Cardiac fibroblast (primary cell): ENCODE measurements at regions not wholly inside any gene's neighbourhood (a gene's known extent, or its start where the extent isn't known, plus 50 kb on each side); places are given as distances from the start of the nearest gene placed in this dataset.

Experiments used
- DNase-seq, 2 donors: peaks; one replicate each; pipeline versions ENCODE4 v3.0.0 to v3.0.0-alpha.2; 2010; ENCODE audit warnings: low read depth in 2 of 2
- H3K4me3 ChIP-seq, 2 donors: replicated peaks in 1 of 2; 1 replicate in 1 of 2; 2 replicates in 1 of 2; pipeline ENCODE4 v1.5.1; 2011; ENCODE audit warnings: low read depth in 2 of 2, low read length in 2 of 2, mild to moderate bottlenecking in 2 of 2, moderate library complexity in 1 of 2
- TF ChIP-seq, protein P1 (sequence below): IDR thresholded peaks from one replicate; pipeline ENCODE4 v1.5.1; 2011; ENCODE audit warnings: low read depth, mild to moderate bottlenecking, low read length, inconsistent platforms

DNA sequence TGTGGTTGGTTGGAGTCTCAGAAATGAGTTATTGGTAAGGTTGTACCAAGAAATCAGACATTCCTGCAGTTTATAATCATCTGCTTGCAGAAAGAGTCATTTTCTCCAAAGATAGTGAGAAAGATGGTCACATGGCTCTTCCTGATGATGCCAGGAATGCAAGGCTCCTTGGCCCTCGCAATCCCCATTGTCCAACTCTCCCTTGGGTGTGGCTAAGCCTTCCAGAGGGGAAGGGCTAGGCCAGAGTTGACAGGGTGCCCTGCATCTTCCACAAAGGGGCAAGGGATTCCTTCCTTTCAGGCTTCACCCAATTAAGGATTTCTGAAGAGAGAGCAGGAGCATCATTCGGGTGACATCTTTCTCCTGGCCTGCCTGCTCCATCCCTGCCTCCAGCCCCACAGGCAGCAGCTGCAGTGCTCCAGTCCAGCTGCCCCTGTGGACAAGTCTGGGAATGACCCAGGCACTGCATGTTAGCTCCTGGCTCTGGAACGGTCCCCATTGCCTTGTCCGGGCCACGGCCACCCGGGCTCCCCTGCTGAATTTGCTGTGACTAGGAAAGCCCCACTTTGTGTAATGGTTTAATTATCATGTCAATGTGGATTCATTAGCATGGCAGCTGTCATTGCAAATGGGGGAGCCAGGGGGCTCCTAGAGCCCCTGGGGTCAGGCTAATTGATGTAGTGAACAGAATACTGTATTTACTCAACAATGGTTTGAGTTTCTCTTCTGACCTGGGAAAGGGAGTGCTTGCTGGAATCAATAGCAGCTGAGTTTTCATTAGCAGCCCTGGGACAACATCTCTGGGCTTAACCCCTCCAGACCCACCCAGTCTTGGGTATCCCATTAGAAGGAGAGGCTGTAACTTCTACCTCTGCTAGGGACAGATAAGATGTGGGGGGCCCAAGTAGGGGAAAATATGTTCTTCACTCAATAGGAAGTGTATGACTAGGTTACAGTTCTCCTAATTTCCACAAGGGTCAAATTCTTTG, 112.6 kb upstream of the TBX20 start:
- DNase-seq: peak in 1 of 2 donors; percentile 6
- TF ChIP-seq, protein P1, sequence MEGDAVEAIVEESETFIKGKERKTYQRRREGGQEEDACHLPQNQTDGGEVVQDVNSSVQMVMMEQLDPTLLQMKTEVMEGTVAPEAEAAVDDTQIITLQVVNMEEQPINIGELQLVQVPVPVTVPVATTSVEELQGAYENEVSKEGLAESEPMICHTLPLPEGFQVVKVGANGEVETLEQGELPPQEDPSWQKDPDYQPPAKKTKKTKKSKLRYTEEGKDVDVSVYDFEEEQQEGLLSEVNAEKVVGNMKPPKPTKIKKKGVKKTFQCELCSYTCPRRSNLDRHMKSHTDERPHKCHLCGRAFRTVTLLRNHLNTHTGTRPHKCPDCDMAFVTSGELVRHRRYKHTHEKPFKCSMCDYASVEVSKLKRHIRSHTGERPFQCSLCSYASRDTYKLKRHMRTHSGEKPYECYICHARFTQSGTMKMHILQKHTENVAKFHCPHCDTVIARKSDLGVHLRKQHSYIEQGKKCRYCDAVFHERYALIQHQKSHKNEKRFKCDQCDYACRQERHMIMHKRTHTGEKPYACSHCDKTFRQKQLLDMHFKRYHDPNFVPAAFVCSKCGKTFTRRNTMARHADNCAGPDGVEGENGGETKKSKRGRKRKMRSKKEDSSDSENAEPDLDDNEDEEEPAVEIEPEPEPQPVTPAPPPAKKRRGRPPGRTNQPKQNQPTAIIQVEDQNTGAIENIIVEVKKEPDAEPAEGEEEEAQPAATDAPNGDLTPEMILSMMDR: no peak
- no peak overlapping the region for H3K4me3 ChIP-seq

DNA sequence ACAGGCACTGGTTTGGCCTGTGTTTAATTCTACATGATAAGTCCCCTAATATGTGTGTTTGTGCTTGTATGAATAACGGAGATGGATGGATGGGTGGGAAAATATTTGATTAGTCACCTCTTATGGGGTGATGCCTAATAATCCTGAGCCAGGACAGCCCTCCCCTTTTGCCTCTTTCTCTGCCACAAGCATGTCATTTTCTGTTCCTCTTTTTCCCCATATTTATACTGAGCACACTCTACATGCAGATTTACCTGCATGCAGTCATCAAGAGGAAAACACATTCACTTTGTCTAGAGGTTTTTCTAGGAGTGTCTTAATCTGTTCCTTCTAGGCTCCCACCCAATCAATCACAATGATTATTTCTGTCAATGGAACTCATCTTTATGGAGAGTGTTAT, 111.6 kb upstream of the TBX20 start:
- no peak overlapping the region for H3K4me3 ChIP-seq
- TF ChIP-seq, protein P1: no peak
- no peak for DNase-seq

DNA sequence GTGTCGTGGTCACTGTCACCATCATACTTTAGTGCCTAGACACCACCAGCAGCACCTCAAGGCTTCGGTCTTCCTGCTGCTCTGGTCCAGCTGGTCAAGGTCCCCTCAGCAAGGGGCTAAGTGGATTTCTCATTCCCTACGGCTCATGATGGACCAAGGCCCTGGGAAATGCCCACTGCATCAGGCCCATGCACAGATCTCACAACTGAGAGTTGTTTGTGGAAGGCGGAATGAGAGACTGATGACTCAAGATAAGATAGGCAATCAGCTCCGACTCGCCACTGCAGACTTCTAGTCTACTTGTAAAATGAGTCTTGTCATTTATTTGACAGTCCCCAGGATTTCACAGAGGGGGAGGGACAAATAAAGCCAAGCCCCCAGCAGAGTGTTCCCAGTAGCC, 108.4 kb upstream of the TBX20 start:
- H3K4me3 ChIP-seq: no peak overlapping the region
- no peak for DNase-seq
- TF ChIP-seq, protein P1: no peak

DNA sequence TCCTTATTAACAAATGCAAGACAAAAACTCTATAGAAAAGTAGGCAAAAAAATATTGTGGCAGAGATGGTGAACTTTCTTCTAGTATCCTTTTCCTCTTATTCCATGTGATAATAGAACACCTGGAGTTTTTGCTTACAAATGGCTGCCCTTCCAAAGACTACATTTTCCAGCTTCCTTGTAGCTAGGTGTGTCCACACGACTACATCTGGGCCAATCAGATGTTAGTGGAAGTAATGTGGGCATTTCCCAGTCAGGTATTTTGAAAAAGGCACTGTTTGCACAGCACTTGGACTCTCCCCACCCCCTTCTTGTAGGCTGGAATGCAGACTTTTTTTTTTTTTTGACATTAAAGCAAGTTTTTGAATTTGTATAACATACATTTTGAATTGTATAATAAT, 105.5 kb upstream of the TBX20 start:
- H3K4me3 ChIP-seq: no peak overlapping the region
- TF ChIP-seq, protein P1: no peak
- no peak for DNase-seq

DNA sequence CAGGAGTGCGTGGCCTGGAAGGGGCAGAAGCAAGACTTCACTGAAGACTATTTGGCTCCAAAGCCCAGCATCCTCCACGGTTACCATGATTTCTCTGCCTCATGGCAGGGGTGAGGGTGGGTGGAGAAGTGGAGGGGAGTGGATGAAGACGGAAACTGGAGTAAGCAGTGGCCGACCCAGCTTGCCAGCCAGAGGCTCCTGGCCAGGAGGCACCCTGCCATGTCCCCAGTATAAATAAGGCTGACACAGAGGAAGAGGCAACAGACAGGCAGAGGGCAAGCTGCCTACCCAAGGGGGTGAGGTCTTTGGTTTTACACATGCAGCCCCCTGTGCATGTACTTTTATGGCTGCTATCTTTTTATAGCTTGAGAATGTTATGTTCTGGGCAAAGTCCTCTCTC, 102.6 kb upstream of the TBX20 start:
- DNase-seq: no peak

DNA sequence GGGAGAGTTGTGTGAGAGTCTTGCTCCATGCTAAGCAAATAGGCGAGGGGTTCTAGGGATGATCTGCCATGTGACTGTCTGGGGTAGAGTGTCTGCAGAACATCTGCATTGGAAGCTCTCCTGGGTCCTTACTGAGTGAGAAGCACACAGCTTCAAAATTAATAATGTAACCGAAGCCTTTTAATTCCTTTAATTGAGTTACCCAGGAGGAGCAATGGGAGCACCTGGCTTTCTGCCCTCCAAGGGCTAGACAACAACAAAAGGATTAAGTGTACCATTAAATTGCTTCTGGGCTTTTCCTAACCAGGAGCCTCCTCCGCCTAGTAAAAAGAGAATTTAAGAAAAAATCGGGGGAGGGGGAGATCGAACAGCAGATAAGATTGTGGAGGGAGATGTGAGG, 102.0 kb upstream of the TBX20 start:
- TF ChIP-seq, protein P1: no peak
- DNase-seq: no peak
- H3K4me3 ChIP-seq: no peak overlapping the region

More for the DNA sequence above, 102.6 kb upstream of the TBX20 start:
- H3K4me3 ChIP-seq: no peak overlapping the region
- TF ChIP-seq, protein P1: no peak
